ENCODE measurements at regions not wholly inside any gene's neighbourhood (a gene's known extent, or its start where the extent isn't known, plus 50 kb on each side); places are given as distances from the start of the nearest gene placed in this dataset.

DNA sequence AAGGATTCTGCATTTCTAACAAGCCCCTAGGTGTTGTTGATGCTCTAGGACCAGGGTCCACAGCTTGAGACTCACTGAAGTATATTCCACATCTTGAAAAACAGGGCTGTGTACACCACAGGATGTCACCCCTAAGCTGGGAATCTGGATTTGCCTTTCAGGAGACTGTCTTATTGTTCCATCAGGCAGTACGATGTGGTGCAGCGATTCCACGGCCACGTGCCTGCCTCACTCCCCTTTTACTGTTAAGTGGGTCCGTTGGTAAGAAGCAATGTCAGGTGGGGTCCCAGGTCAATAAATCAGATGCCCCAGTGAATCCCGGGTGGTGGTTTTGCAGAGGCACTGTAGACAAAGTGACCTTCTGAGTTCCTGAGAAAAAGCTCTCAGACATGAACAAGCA is 470.7 kb downstream of the HS3ST3B1 start:
- no peaks in the 10 kb centered on the region for H3K9me3 Mint-ChIP-seq (ENCODE audit: unreplicated experiment)
- Histone ChIP-seq H3K4me1 (no peaks in the 10 kb centered on the region), H3K27me3 (replicated peaks; ENCODE audit: control insufficient read depth, insufficient read depth, low read length) (no peaks in the 10 kb centered on the region), H3K36me3 (ENCODE audit: control insufficient read depth, insufficient read depth, low read length) (no peaks in the 10 kb centered on the region), H3K9me3 (no peaks in the 10 kb centered on the region), H3K4me3 (ENCODE audit: low read depth, low read length) (no peak overlapping the region)
- ChIA-PET CTCF (no interaction called here), POLR2A (no interaction called here)
- TF ChIP-seq, protein P1, sequence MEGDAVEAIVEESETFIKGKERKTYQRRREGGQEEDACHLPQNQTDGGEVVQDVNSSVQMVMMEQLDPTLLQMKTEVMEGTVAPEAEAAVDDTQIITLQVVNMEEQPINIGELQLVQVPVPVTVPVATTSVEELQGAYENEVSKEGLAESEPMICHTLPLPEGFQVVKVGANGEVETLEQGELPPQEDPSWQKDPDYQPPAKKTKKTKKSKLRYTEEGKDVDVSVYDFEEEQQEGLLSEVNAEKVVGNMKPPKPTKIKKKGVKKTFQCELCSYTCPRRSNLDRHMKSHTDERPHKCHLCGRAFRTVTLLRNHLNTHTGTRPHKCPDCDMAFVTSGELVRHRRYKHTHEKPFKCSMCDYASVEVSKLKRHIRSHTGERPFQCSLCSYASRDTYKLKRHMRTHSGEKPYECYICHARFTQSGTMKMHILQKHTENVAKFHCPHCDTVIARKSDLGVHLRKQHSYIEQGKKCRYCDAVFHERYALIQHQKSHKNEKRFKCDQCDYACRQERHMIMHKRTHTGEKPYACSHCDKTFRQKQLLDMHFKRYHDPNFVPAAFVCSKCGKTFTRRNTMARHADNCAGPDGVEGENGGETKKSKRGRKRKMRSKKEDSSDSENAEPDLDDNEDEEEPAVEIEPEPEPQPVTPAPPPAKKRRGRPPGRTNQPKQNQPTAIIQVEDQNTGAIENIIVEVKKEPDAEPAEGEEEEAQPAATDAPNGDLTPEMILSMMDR (IDR thresholded peaks at IDR 0.05; ENCODE audit: insufficient read depth in 1 of 2, low read depth in 1 of 2, low read length in 1 of 2, severe bottlenecking in 1 of 2, unreplicated experiment in 1 of 2): no peak
- H3K27ac Mint-ChIP-seq (ENCODE audit: unreplicated experiment): no peak overlapping the region
- intact Hi-C loops (cut with micrococcal nuclease; ENCODE audit: unreplicated experiment): no loop called here
- H3K4me1 Mint-ChIP-seq (ENCODE audit: low read depth, unreplicated experiment): no peaks in the 10 kb centered on the region
- H3K4me3 Mint-ChIP-seq (ENCODE audit: unreplicated experiment): no peak overlapping the region
- H3K27me3 Mint-ChIP-seq (ENCODE audit: insufficient read depth, unreplicated experiment): no peaks in the 10 kb centered on the region
- H3K36me3 Mint-ChIP-seq (ENCODE audit: insufficient read depth, unreplicated experiment): no peaks in the 10 kb centered on the region
- BruUV-seq (replicated peaks): no TSS peak
- no peak for DNase-seq

DNA sequence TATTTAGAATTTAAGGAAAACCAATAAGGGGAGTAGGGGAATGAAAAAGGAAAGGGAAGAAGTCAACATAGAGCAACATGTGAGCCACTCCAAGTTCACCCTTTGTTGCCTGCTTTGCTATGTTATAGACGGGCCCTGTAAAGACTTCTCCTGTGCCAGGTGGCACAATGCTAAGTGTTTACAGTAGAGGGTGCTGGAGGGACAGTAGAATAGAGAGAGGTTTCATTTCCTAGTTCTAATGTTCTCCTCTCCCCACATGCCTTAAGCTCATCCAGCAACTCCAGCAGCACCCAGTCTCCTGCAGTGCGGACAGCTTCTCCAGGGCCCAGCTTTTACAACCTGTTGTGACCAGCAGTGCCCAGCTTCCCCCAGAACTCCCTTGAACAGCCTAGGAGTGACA is 468.0 kb downstream of the HS3ST3B1 start:
- TF ChIP-seq, protein P1 (IDR thresholded peaks at IDR 0.05; ENCODE audit: insufficient read depth in 1 of 2, low read depth in 1 of 2, low read length in 1 of 2, severe bottlenecking in 1 of 2, unreplicated experiment in 1 of 2): no peak
- H3K27me3 Mint-ChIP-seq (ENCODE audit: insufficient read depth, unreplicated experiment): no peaks in the 10 kb centered on the region
- Histone ChIP-seq H3K9me3 (no peaks in the 10 kb centered on the region), H3K4me3 (ENCODE audit: low read depth, low read length) (no peak overlapping the region), H3K27me3 (replicated peaks; ENCODE audit: control insufficient read depth, insufficient read depth, low read length) (no peaks in the 10 kb centered on the region), H3K36me3 (ENCODE audit: control insufficient read depth, insufficient read depth, low read length) (no peaks in the 10 kb centered on the region), H3K4me1 (no peaks in the 10 kb centered on the region)
- POLR2A ChIA-PET: no interaction called here
- H3K27ac Mint-ChIP-seq (ENCODE audit: unreplicated experiment): no peak overlapping the region
- DNase-seq: no peak
- H3K4me3 Mint-ChIP-seq (ENCODE audit: unreplicated experiment): no peak overlapping the region
- intact Hi-C loops (cut with micrococcal nuclease; ENCODE audit: unreplicated experiment): no loop called here
- no peaks in the 10 kb centered on the region for H3K4me1 Mint-ChIP-seq (ENCODE audit: low read depth, unreplicated experiment)
- CTCF ChIA-PET: no interaction called here
- H3K9me3 Mint-ChIP-seq (ENCODE audit: unreplicated experiment): no peaks in the 10 kb centered on the region
- BruUV-seq (replicated peaks): no TSS peak
- H3K36me3 Mint-ChIP-seq (ENCODE audit: insufficient read depth, unreplicated experiment): no peaks in the 10 kb centered on the region

DNA sequence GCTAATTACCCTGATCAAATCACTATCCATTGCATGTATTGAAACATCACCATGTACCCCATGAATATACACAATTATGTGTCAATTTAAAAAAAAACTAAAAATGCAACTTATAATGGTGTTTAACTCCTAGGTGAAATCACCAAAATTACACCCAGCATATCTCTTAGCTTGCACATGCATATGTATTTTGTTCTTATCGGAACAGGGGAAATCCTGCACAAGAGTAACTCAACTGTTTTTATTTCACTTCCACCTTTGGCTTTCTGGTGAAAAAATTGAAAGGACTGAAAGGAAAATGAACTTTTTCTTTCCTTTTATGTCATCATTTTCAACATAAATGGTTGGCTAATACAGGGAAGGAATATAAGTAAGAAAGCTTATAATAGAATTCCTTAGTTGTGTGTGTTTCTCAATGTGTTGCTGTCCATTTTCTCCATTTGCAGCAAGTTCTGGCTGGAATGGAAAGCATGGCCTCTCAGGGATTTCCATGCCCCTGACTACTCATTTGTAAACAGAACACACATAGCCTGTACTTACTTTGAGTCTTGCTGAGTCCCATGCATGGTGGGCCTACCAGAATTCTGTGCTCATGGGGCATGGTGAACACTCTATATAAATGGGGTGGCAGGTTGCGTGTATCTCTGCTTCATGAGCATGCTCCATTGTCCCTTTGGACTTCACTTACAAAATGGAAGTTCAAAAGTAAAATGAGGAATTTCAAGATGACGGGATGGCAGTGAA is 462.0 kb downstream of the HS3ST3B1 start:
- H3K36me3 Mint-ChIP-seq (ENCODE audit: insufficient read depth, unreplicated experiment): no peaks in the 10 kb centered on the region
- H3K27me3 ChIP-seq (replicated peaks; ENCODE audit: control insufficient read depth, insufficient read depth, low read length): no peaks in the 10 kb centered on the region
- intact Hi-C loops (cut with micrococcal nuclease; ENCODE audit: unreplicated experiment): no loop called here
- TF ChIP-seq, protein P1 (IDR thresholded peaks at IDR 0.05; ENCODE audit: insufficient read depth in 1 of 2, low read depth in 1 of 2, low read length in 1 of 2, severe bottlenecking in 1 of 2, unreplicated experiment in 1 of 2): no peak
- no peak overlapping the region for H3K4me3 ChIP-seq (ENCODE audit: low read depth, low read length)
- H3K4me1 Mint-ChIP-seq (ENCODE audit: low read depth, unreplicated experiment): no peaks in the 10 kb centered on the region
- H3K36me3 ChIP-seq (ENCODE audit: control insufficient read depth, insufficient read depth, low read length): no peaks in the 10 kb centered on the region
- ChIA-PET POLR2A (no interaction called here), CTCF (no interaction called here)
- no peaks in the 10 kb centered on the region for H3K9me3 ChIP-seq
- H3K27me3 Mint-ChIP-seq (ENCODE audit: insufficient read depth, unreplicated experiment): no peaks in the 10 kb centered on the region
- H3K9me3 Mint-ChIP-seq (ENCODE audit: unreplicated experiment): no peaks in the 10 kb centered on the region
- H3K4me3 Mint-ChIP-seq (ENCODE audit: unreplicated experiment): no peak overlapping the region
- no peak for DNase-seq
- H3K27ac Mint-ChIP-seq (ENCODE audit: unreplicated experiment): no peak overlapping the region
- H3K4me1 ChIP-seq: no peaks in the 10 kb centered on the region
- BruUV-seq (replicated peaks): no TSS peak

All from Caco-2 (cell line).